ENCODE measurements at regions not wholly inside any gene's neighbourhood (a gene's known extent, or its start where the extent isn't known, plus 50 kb on each side); places are given as distances from the start of the nearest gene placed in this dataset.

- ChIA-PET CTCF (interaction anchor here (0.7 kb wide), 1 partner anchor 45 kb away, joined by 3 read pairs; no protein-coding TSS in a partner anchor), POLR2A (no interaction called here)
- Histone ChIP-seq H3K4me1 (ENCODE audit: control insufficient read depth, insufficient read depth, low read length) (no peaks in the 10 kb centered on the region), H3K27ac (ENCODE audit: extremely low read depth, low read depth, low read length) (no peak overlapping the region), H3K9me3 (ENCODE audit: control insufficient read depth, insufficient read depth, low read depth, low read length) (no peaks in the 10 kb centered on the region), H3K4me3 (ENCODE audit: low read depth, low read length) (no peak overlapping the region), H3K36me3 (ENCODE audit: control insufficient read depth in 2 of 2, insufficient read depth in 1 of 2, low read length in 2 of 2) (peaks cover 0 to 21% of the 10 kb centered on the region in 2 experiments; a peak in 1 of 3 replicates)
- TF ChIP-seq BCL11B (tag by site-specific recombination; IDR thresholded peaks at IDR 0.05; ENCODE audit: low read depth) = no peak
- no peak for TF ChIP-seq ZNF510 (tag by site-specific recombination; IDR thresholded peaks at IDR 0.05; ENCODE audit: insufficient replicate concordance)
- TF ChIP-seq ZNF16 (tag by site-specific recombination; IDR thresholded peaks at IDR 0.05; ENCODE audit: low read depth) = no peak
- TF ChIP-seq ATF2 (tag by site-specific recombination; IDR thresholded peaks at IDR 0.05; ENCODE audit: low read depth) = no peak
- no peak for TF ChIP-seq ZNF341 (tag by site-specific recombination; IDR thresholded peaks at IDR 0.05; ENCODE audit: low read depth)
- TF ChIP-seq ZBTB48 (tag by site-specific recombination; IDR thresholded peaks at IDR 0.05) = no peak
- no peak for TF ChIP-seq ZNF677 (tag by site-specific recombination; IDR thresholded peaks at IDR 0.05)
- no peak for TF ChIP-seq ZNF274 (IDR thresholded peaks at IDR 0.05; ENCODE audit: low read length)
- TF ChIP-seq ZNF274 (tag by site-specific recombination; IDR thresholded peaks at IDR 0.05; ENCODE audit: borderline replicate concordance) = no peak
- TF ChIP-seq ZNF23 (tag by site-specific recombination; IDR thresholded peaks at IDR 0.05; ENCODE audit: borderline replicate concordance) = no peak
- TF ChIP-seq ZBTB20 (tag by site-specific recombination; IDR thresholded peaks at IDR 0.05) = no peak
- TF ChIP-seq BCL11A (tag by site-specific recombination; IDR thresholded peaks at IDR 0.05; ENCODE audit: low read depth) = no peak
Observed at GRCh38 chr3:185309795-185310194, 53.1 kb upstream of the MAP3K13 start.

GRCh38 chr3:185311991-185312390 lies 50.9 kb upstream of the MAP3K13 start:
- Histone ChIP-seq H3K4me3 (ENCODE audit: low read depth, low read length) (no peak overlapping the region), H3K4me1 (ENCODE audit: control insufficient read depth, insufficient read depth, low read length) (no peaks in the 10 kb centered on the region), H3K36me3 (ENCODE audit: control insufficient read depth in 2 of 2, insufficient read depth in 1 of 2, low read length in 2 of 2) (peaks cover 0 to 13% of the 10 kb centered on the region in 2 experiments; a peak in 1 of 3 replicates), H3K27ac (ENCODE audit: extremely low read depth, low read depth, low read length) (no peak overlapping the region), H3K9me3 (ENCODE audit: control insufficient read depth, insufficient read depth, low read depth, low read length) (no peaks in the 10 kb centered on the region)
- POLR2A ChIA-PET = no interaction called here
- TF ChIP-seq MEIS1 (CRISPR knock-in tag; IDR thresholded peaks at IDR 0.05; ENCODE audit: borderline replicate concordance) (no peak), ZNF394 (tag by site-specific recombination; IDR thresholded peaks at IDR 0.05; ENCODE audit: borderline replicate concordance) (no peak), ZNF10 (tag by site-specific recombination; IDR thresholded peaks at IDR 0.05) (no peak), REST (tag by site-specific recombination; IDR thresholded peaks at IDR 0.05) (no peak), ZXDB (tag by site-specific recombination; IDR thresholded peaks at IDR 0.05) (no peak), ZNF274 (IDR thresholded peaks at IDR 0.05; ENCODE audit: low read length) (no peak), ZNF274 (tag by site-specific recombination; IDR thresholded peaks at IDR 0.05; ENCODE audit: borderline replicate concordance) (no peak), ZNF266 (tag by site-specific recombination; IDR thresholded peaks at IDR 0.05; ENCODE audit: low read depth) (no peak), ZNF354C (tag by site-specific recombination; IDR thresholded peaks at IDR 0.05; ENCODE audit: borderline replicate concordance, low read depth) (no peak), ZNF184 (tag by site-specific recombination; IDR thresholded peaks at IDR 0.05) (no peak), ZNF121 (tag by site-specific recombination; IDR thresholded peaks at IDR 0.05) (no peak)
- CTCF ChIA-PET = interaction anchor here (0.7 kb wide), 1 partner anchor 202 kb away, joined by 3 read pairs; no protein-coding TSS in a partner anchor

Data from HEK293 (cell line).